ENCODE measurements at regions not wholly inside any gene's neighbourhood (a gene's known extent, or its start where the extent isn't known, plus 50 kb on each side); places are given as distances from the start of the nearest gene placed in this dataset.

- no peak for TF ChIP-seq CTCF (IDR thresholded peaks at IDR 0.05; ENCODE audit: low read depth, low read length, poor library complexity, severe bottlenecking)
- no peak for TF ChIP-seq EZH2phosphoT487 (IDR thresholded peaks at IDR 0.05; ENCODE audit: borderline replicate concordance, low read length)
These were observed 908.4 kb upstream of the NOVA1 start for GRCh38 chr14:27506272-27506671.

Data from DOHH2 (cell line).